OCI-LY7 (cell line): ENCODE measurements at regions not wholly inside any gene's neighbourhood (a gene's known extent, or its start where the extent isn't known, plus 50 kb on each side); places are given as distances from the start of the nearest gene placed in this dataset.

Experiments
- CTCF ChIP-seq: fragments of 200-600 bp; sonication (generic); conservative IDR thresholded peaks from 2 replicates; pipeline ENCODE4 v1.5.1; 2014; ENCODE audit warnings: mild to moderate bottlenecking, antibody characterized with exemption, low read length, moderate library complexity, mixed read lengths
- EZH2phosphoT487 ChIP-seq: fragments of 200-600 bp; sonication (generic); IDR thresholded peaks from 2 replicates; pipeline ENCODE4 v1.6.1; 2018; ENCODE audit warnings: low read depth, borderline replicate concordance, mild to moderate bottlenecking, mixed run types, antibody characterized with exemption, low read length, moderate library complexity, mixed read lengths

- TF ChIP-seq CTCF (no peak), EZH2phosphoT487 (no peak)
These were observed 81.4 kb upstream of the CHD2 start for GRCh38 chr15:92818651-92819277.
